ENCODE measurements at regions not wholly inside any gene's neighbourhood (a gene's known extent, or its start where the extent isn't known, plus 50 kb on each side); places are given as distances from the start of the nearest gene placed in this dataset.
A peak's percentile ranks its signal among the peaks of the same experiment; 100 is the strongest.

- Histone ChIP-seq H3K27me3 (ENCODE audit: insufficient read depth, low read length) (no peaks in the 10 kb centered on the region), H3K4me3 (ENCODE audit: insufficient read depth, low read depth, low read length) (no peak overlapping the region), H3K4me2 (ENCODE audit: low read length) (peak overlapping the region; percentile 34), H4K20me1 (ENCODE audit: insufficient read depth, low read length) (no peaks in the 10 kb centered on the region), H3K9me3 (ENCODE audit: insufficient read depth, low read depth, low read length) (no peaks in the 10 kb centered on the region), H3K36me3 (ENCODE audit: insufficient read depth, low read length) (no peaks in the 10 kb centered on the region), H3K9ac (ENCODE audit: low read length) (no peak overlapping the region), H3K79me2 (ENCODE audit: insufficient read depth, low read length) (no peaks in the 10 kb centered on the region), H2AFZ (ENCODE audit: low read depth, low read length) (no peak overlapping the region), H3K4me1 (ENCODE audit: insufficient read depth, low read length) (peaks cover 10% of the 10 kb centered on the region), H3K27ac (ENCODE audit: low read depth, low read length) (no peak overlapping the region)
- FAIRE-seq (peak; percentile 49), DNase-seq (ENCODE audit: low read depth) (peak; percentile 92)
- H3K9me3 Mint-ChIP-seq (ENCODE audit: unreplicated experiment), result no peaks in the 10 kb centered on the region
- H3K27me3 Mint-ChIP-seq (ENCODE audit: low read depth, unreplicated experiment), result no peaks in the 10 kb centered on the region
- no peak overlapping the region for H3K4me3 Mint-ChIP-seq (ENCODE audit: unreplicated experiment)
- no peaks in the 10 kb centered on the region for H3K36me3 Mint-ChIP-seq (ENCODE audit: low read depth, unreplicated experiment)
- peak overlapping the region; percentile 27 for H3K27ac Mint-ChIP-seq (ENCODE audit: unreplicated experiment)
- peaks cover 22% of the 10 kb centered on the region for H3K4me1 Mint-ChIP-seq (ENCODE audit: low read depth, unreplicated experiment)
- TF ChIP-seq EZH2 (IDR thresholded peaks at IDR 0.05; ENCODE audit: insufficient read depth, low read length), result no peak
- TF ChIP-seq, protein P1, sequence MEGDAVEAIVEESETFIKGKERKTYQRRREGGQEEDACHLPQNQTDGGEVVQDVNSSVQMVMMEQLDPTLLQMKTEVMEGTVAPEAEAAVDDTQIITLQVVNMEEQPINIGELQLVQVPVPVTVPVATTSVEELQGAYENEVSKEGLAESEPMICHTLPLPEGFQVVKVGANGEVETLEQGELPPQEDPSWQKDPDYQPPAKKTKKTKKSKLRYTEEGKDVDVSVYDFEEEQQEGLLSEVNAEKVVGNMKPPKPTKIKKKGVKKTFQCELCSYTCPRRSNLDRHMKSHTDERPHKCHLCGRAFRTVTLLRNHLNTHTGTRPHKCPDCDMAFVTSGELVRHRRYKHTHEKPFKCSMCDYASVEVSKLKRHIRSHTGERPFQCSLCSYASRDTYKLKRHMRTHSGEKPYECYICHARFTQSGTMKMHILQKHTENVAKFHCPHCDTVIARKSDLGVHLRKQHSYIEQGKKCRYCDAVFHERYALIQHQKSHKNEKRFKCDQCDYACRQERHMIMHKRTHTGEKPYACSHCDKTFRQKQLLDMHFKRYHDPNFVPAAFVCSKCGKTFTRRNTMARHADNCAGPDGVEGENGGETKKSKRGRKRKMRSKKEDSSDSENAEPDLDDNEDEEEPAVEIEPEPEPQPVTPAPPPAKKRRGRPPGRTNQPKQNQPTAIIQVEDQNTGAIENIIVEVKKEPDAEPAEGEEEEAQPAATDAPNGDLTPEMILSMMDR (IDR thresholded peaks at IDR 0.05; ENCODE audit: insufficient read depth, low read depth, low read length), result no peak
Observed at GRCh38 chr11:104668797-104669463, 229.3 kb downstream of the CASP12 start.

DNA sequence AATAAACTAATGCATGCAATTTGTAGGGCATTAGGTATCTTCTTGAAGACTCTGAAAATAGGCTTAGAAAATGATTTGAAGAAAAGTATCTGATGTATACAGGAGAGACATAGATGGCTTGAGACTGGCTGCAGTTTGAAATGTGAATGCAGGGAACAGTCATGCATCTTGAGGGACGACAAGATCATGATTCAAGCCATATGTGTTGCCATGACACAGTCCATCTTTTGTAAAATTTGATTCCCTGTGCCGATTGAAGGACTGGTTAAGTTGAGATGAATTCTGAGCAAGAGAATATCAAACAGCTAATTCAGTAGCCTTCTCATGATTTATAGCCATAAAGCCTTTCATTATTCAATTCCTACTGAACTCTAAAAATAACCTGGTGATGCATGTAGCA is 231.6 kb downstream of the CASP12 start:
- no peak for FAIRE-seq
- Histone ChIP-seq H3K27ac (ENCODE audit: low read depth, low read length) (no peak overlapping the region), H3K9ac (ENCODE audit: low read length) (no peak overlapping the region), H3K79me2 (ENCODE audit: insufficient read depth, low read length) (no peaks in the 10 kb centered on the region), H3K4me1 (ENCODE audit: insufficient read depth, low read length) (peaks cover 10% of the 10 kb centered on the region), H3K4me3 (ENCODE audit: insufficient read depth, low read depth, low read length) (no peak overlapping the region), H3K9me3 (ENCODE audit: insufficient read depth, low read depth, low read length) (no peaks in the 10 kb centered on the region), H3K27me3 (ENCODE audit: insufficient read depth, low read length) (no peaks in the 10 kb centered on the region), H2AFZ (ENCODE audit: low read depth, low read length) (no peak overlapping the region), H3K36me3 (ENCODE audit: insufficient read depth, low read length) (no peaks in the 10 kb centered on the region), H4K20me1 (ENCODE audit: insufficient read depth, low read length) (no peaks in the 10 kb centered on the region), H3K4me2 (ENCODE audit: low read length) (no peak overlapping the region)
- Mint-ChIP-seq H3K27me3 (ENCODE audit: low read depth, unreplicated experiment) (no peaks in the 10 kb centered on the region), H3K9me3 (ENCODE audit: unreplicated experiment) (no peaks in the 10 kb centered on the region), H3K4me3 (ENCODE audit: unreplicated experiment) (no peak overlapping the region), H3K36me3 (ENCODE audit: low read depth, unreplicated experiment) (no peaks in the 10 kb centered on the region), H3K27ac (ENCODE audit: unreplicated experiment) (no peak overlapping the region), H3K4me1 (ENCODE audit: low read depth, unreplicated experiment) (peaks cover 18% of the 10 kb centered on the region)
- TF ChIP-seq, protein P1 (IDR thresholded peaks at IDR 0.05; ENCODE audit: insufficient read depth, low read depth, low read length), result no peak
- TF ChIP-seq EZH2 (IDR thresholded peaks at IDR 0.05; ENCODE audit: insufficient read depth, low read length), result no peak
- no peak for DNase-seq (ENCODE audit: low read depth)

- Mint-ChIP-seq H3K9me3 (ENCODE audit: unreplicated experiment) (no peaks in the 10 kb centered on the region), H3K27me3 (ENCODE audit: low read depth, unreplicated experiment) (no peaks in the 10 kb centered on the region), H3K4me3 (ENCODE audit: unreplicated experiment) (no peak overlapping the region), H3K4me1 (ENCODE audit: low read depth, unreplicated experiment) (peaks cover 18% of the 10 kb centered on the region), H3K36me3 (ENCODE audit: low read depth, unreplicated experiment) (no peaks in the 10 kb centered on the region), H3K27ac (ENCODE audit: unreplicated experiment) (no peak overlapping the region)
- Histone ChIP-seq H3K9me3 (ENCODE audit: insufficient read depth, low read depth, low read length) (no peaks in the 10 kb centered on the region), H3K27me3 (ENCODE audit: insufficient read depth, low read length) (no peaks in the 10 kb centered on the region), H3K4me1 (ENCODE audit: insufficient read depth, low read length) (peaks cover 10% of the 10 kb centered on the region), H4K20me1 (ENCODE audit: insufficient read depth, low read length) (no peaks in the 10 kb centered on the region), H3K9ac (ENCODE audit: low read length) (no peak overlapping the region), H3K4me3 (ENCODE audit: insufficient read depth, low read depth, low read length) (no peak overlapping the region), H2AFZ (ENCODE audit: low read depth, low read length) (no peak overlapping the region), H3K36me3 (ENCODE audit: insufficient read depth, low read length) (no peaks in the 10 kb centered on the region), H3K4me2 (ENCODE audit: low read length) (no peak overlapping the region), H3K79me2 (ENCODE audit: insufficient read depth, low read length) (no peaks in the 10 kb centered on the region), H3K27ac (ENCODE audit: low read depth, low read length) (no peak overlapping the region)
- TF ChIP-seq EZH2 (IDR thresholded peaks at IDR 0.05; ENCODE audit: insufficient read depth, low read length), result no peak
- TF ChIP-seq, protein P1 (IDR thresholded peaks at IDR 0.05; ENCODE audit: insufficient read depth, low read depth, low read length), result no peak
- FAIRE-seq (no peak), DNase-seq (ENCODE audit: low read depth) (peak; percentile 46)
Observed at GRCh38 chr11:104665641-104666040, 232.6 kb downstream of the CASP12 start.
